PC-3 (cell line): ENCODE measurements at regions not wholly inside any gene's neighbourhood (a gene's known extent, or its start where the extent isn't known, plus 50 kb on each side); places are given as distances from the start of the nearest gene placed in this dataset.

Experiments used
- ATAC-seq: fragments of 200-7000 bp; cut with Tn5 transposase; 2 replicates; pipeline ENCODE4 v1.9.1; 2020; ENCODE audit warnings: mild to moderate bottlenecking, moderate library complexity
- BruUV-seq: library from RNA; stranded (reverse); fragments of 400-500 nt; replicated peaks from 2 replicates; lab custom pipeline; 2021; lab: Mats Ljungman, UMichigan
- CTCF ChIA-PET: fragments of 300-600 bp; sonication (Branson Sonifier 250); formaldehyde crosslinking; loops from one replicate; lab custom pipeline; 2022; ENCODE audit warnings: antibody characterized with exemption; lab: Charles Lee
- POLR2A ChIA-PET: fragments of 300-600 bp; sonication (Branson Sonifier 250); formaldehyde crosslinking; loops from one replicate; lab custom pipeline; 2022; ENCODE audit warnings: antibody characterized with exemption; ENCODE audit not compliant: unreplicated experiment; lab: Charles Lee
- DNase-seq: peaks from one replicate; pipeline ENCODE4 v3.0.0-alpha.2; 2015
- H2AFZ ChIP-seq: fragments of 300-600 bp; sonication (generic); 2 replicates; pipeline ENCODE4 v1.6.0; 2016; ENCODE audit warnings: antibody characterized with exemption, low read length
- H3F3A ChIP-seq: fragments of 300-600 bp; sonication (generic); one replicate; pipeline ENCODE4 v1.6.0; 2017; ENCODE audit warnings: antibody characterized with exemption, low read length, control low read depth, mild to moderate bottlenecking; ENCODE audit not compliant: unreplicated experiment
- H3K27ac ChIP-seq: fragments of 300-600 bp; sonication (generic); 2 replicates; pipeline ENCODE4 v1.5.1; 2016; ENCODE audit warnings: mild to moderate bottlenecking, low read length
- H3K27me3 ChIP-seq: fragments of 300-600 bp; sonication (generic); 2 replicates; pipeline ENCODE4 v1.6.1; 2016; ENCODE audit warnings: low read length, mixed read lengths
- H3K36me3 ChIP-seq: fragments of 300-600 bp; sonication (generic); 2 replicates; pipeline ENCODE4 v1.6.1; 2016; ENCODE audit warnings: low read depth, mixed run types, low read length, mixed read lengths
- H3K4me1 ChIP-seq: fragments of 300-600 bp; sonication (generic); 2 replicates; pipeline ENCODE4 v1.5.1; 2016; ENCODE audit warnings: low read length; ENCODE audit not compliant: insufficient read depth
- H3K4me2 ChIP-seq: fragments of 300-600 bp; sonication (generic); 2 replicates; pipeline ENCODE4 v1.6.0; 2016; ENCODE audit warnings: low read length
- H3K4me3 ChIP-seq: fragments of 300-600 bp; sonication (generic); 2 replicates; pipeline ENCODE4 v1.5.1; 2016; ENCODE audit warnings: mild to moderate bottlenecking, low read length, mixed read lengths
- H3K79me2 ChIP-seq: fragments of 300-600 bp; sonication (generic); 2 replicates; pipeline ENCODE4 v1.6.1; 2017; ENCODE audit warnings: low read length, mixed read lengths
- H3K9ac ChIP-seq: fragments of 300-600 bp; sonication (generic); 2 replicates; pipeline ENCODE4 v1.6.0; 2016; ENCODE audit warnings: mild to moderate bottlenecking, low read length
- H3K9me2 ChIP-seq: fragments of 300-600 bp; sonication (generic); replicated peaks from 2 replicates; pipeline ENCODE4 v1.6.1; 2016; ENCODE audit warnings: mixed run types, low read length, mixed read lengths
- H3K9me3 ChIP-seq: fragments of 300-600 bp; sonication (generic); 2 replicates; pipeline ENCODE4 v1.6.1; 2016; ENCODE audit warnings: low read length, mixed read lengths
- H4K20me1 ChIP-seq: fragments of 300-600 bp; sonication (generic); 2 replicates; pipeline ENCODE4 v1.6.1; 2016; ENCODE audit warnings: low read length, mixed read lengths
- EZH2 ChIP-seq: fragments of 300-600 bp; sonication (generic); IDR thresholded peaks from one replicate; pipeline ENCODE4 v1.6.1; 2017; ENCODE audit warnings: antibody characterized with exemption, mild to moderate bottlenecking, low read length; ENCODE audit not compliant: unreplicated experiment
- EZH2phosphoT487 ChIP-seq: fragments of 300-600 bp; sonication (generic); IDR thresholded peaks from 2 replicates; pipeline ENCODE4 v1.6.1; 2018; ENCODE audit warnings: mild to moderate bottlenecking, antibody characterized with exemption, low read length, borderline replicate concordance
- intact Hi-C: fragments of 100-400 bp; cut with micrococcal nuclease; formaldehyde crosslinking; loops from 2 replicates; pipeline ENCODE4 v1.9.0; 2023
- TF ChIP-seq, protein P1 (sequence below): fragments of 300-600 bp; sonication (generic); conservative IDR thresholded peaks from 2 replicates; pipeline ENCODE4 v1.5.1; 2017; ENCODE audit warnings: antibody characterized with exemption, low read depth, mild to moderate bottlenecking, low read length

DNA sequence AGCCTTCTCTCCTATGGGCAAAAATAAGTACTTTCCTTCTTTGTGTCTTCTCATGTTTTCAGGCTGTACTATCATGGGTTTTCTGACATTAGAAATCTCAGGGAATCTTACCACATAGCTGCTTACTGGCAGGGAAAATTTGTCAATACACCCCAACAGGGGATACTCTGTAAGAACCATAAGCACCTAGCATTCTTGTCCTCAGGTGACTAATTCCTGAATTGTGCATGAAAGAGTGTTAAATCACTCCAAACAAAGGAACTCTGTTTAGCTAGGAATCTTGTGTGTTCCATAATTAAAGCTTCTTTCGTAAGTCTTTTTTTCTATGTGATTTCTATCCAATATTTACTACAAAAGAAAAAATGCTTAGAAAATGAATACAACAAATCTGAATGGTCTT is 206.7 kb upstream of the POT1 start:
- no peaks in the 10 kb centered on the region for H3F3A ChIP-seq
- CTCF ChIA-PET, result no interaction called here
- H3K9ac ChIP-seq, result no peak overlapping the region
- ATAC-seq (peak; percentile 25; the same call in 1 of the 2 replicates), DNase-seq (peak; percentile 23)
- peak overlapping the region; percentile 55 for H3K27ac ChIP-seq
- H3K27me3 ChIP-seq, result no peaks in the 10 kb centered on the region
- intact Hi-C loops, result loop anchor here (2.0 kb wide), 1 partner anchor 68 kb away; no protein-coding TSS in a partner anchor
- H3K4me1 ChIP-seq, result peaks cover 19% of the 10 kb centered on the region; the same call in 1 of the 2 replicates
- no peaks in the 10 kb centered on the region for H3K79me2 ChIP-seq
- H4K20me1 ChIP-seq, result no peaks in the 10 kb centered on the region
- no TSS peak for BruUV-seq
- no peak overlapping the region for H2AFZ ChIP-seq
- H3K9me3 ChIP-seq, result no peaks in the 10 kb centered on the region
- H3K36me3 ChIP-seq, result no peaks in the 10 kb centered on the region
- H3K9me2 ChIP-seq, result no peaks in the 10 kb centered on the region
- POLR2A ChIA-PET, result no interaction called here
- peak overlapping the region; percentile 56; the same call in 1 of the 2 replicates for H3K4me2 ChIP-seq
- no peak overlapping the region for H3K4me3 ChIP-seq
- no peak for TF ChIP-seq EZH2
- no peak for TF ChIP-seq EZH2phosphoT487
- TF ChIP-seq, protein P1, sequence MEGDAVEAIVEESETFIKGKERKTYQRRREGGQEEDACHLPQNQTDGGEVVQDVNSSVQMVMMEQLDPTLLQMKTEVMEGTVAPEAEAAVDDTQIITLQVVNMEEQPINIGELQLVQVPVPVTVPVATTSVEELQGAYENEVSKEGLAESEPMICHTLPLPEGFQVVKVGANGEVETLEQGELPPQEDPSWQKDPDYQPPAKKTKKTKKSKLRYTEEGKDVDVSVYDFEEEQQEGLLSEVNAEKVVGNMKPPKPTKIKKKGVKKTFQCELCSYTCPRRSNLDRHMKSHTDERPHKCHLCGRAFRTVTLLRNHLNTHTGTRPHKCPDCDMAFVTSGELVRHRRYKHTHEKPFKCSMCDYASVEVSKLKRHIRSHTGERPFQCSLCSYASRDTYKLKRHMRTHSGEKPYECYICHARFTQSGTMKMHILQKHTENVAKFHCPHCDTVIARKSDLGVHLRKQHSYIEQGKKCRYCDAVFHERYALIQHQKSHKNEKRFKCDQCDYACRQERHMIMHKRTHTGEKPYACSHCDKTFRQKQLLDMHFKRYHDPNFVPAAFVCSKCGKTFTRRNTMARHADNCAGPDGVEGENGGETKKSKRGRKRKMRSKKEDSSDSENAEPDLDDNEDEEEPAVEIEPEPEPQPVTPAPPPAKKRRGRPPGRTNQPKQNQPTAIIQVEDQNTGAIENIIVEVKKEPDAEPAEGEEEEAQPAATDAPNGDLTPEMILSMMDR, result no peak

DNA sequence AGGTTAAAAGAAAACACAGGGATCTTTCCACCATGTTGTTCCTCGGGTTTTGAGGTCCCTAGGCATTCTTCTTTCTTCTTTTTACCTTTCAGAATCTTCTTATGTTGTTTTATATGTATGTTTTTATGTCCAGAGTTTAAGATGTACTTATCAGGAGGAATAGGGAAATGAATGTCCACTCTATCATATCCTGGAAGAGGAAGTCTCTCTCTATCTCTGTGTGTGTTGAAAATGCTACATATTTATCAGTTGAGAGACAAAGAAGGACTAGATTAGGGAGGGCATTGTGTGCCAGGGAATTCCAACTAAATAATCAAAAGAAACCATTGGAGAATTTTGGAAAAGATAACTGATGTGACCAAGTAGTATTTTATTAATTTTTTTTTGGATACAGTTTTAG is 200.5 kb upstream of the POT1 start:
- Histone ChIP-seq H3K27ac (no peak overlapping the region), H3K9me3 (no peaks in the 10 kb centered on the region), H3K9me2 (no peaks in the 10 kb centered on the region), H3K4me1 (no peaks in the 10 kb centered on the region), H3K9ac (no peak overlapping the region), H3K36me3 (no peaks in the 10 kb centered on the region), H3F3A (no peaks in the 10 kb centered on the region), H2AFZ (no peak overlapping the region), H3K27me3 (no peaks in the 10 kb centered on the region), H3K79me2 (no peaks in the 10 kb centered on the region), H3K4me2 (no peak overlapping the region), H4K20me1 (no peaks in the 10 kb centered on the region), H3K4me3 (no peak overlapping the region)
- POLR2A ChIA-PET, result no interaction called here
- CTCF ChIA-PET, result no interaction called here
- intact Hi-C loops, result no loop called here
- no peak for ATAC-seq
- no TSS peak for BruUV-seq
- TF ChIP-seq EZH2 (no peak), EZH2phosphoT487 (no peak)
- TF ChIP-seq, protein P1, result no peak
- DNase-seq, result no peak

DNA sequence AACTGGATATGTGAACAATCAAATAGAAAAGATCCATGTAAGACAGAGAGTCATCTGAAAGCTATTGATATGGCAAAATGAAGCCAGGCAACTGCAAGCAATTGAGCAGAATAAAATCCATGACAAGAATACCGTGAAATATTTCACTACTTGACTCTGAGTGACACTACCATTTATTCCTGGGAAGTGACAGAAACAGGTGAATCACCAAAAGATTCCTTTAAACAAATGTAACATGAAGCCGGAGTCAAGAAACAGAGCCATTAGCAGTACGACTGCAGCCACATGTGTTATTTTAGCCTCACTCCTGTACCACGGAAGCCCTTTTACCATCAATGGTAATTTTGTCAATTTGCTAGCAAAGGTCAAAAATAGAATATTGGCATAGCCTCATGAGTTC is 197.7 kb upstream of the POT1 start:
- no peak overlapping the region for H3K9ac ChIP-seq
- ChIA-PET POLR2A (no interaction called here), CTCF (no interaction called here)
- H3K79me2 ChIP-seq, result no peaks in the 10 kb centered on the region
- no peak overlapping the region for H3K27ac ChIP-seq
- no TSS peak for BruUV-seq
- ATAC-seq (peak; percentile 37), DNase-seq (no peak)
- H3K27me3 ChIP-seq, result no peaks in the 10 kb centered on the region
- H3K4me3 ChIP-seq, result no peak overlapping the region
- no peaks in the 10 kb centered on the region for H3K36me3 ChIP-seq
- H4K20me1 ChIP-seq, result no peaks in the 10 kb centered on the region
- TF ChIP-seq, protein P1, result no peak
- TF ChIP-seq EZH2 (no peak), EZH2phosphoT487 (no peak)
- no peak overlapping the region for H2AFZ ChIP-seq
- no peaks in the 10 kb centered on the region for H3K9me2 ChIP-seq
- no peaks in the 10 kb centered on the region for H3F3A ChIP-seq
- intact Hi-C loops, result no loop called here
- no peaks in the 10 kb centered on the region for H3K4me1 ChIP-seq
- H3K4me2 ChIP-seq, result no peak overlapping the region
- no peaks in the 10 kb centered on the region for H3K9me3 ChIP-seq
